ENCODE measurements at regions not wholly inside any gene's neighbourhood (a gene's known extent, or its start where the extent isn't known, plus 50 kb on each side); places are given as distances from the start of the nearest gene placed in this dataset.

- Histone ChIP-seq H3K9me3 (ENCODE audit: insufficient read depth, low read length) (no peaks in the 10 kb centered on the region), H2AFZ (ENCODE audit: low read depth, low read length) (no peak overlapping the region), H3K4me1 (ENCODE audit: low read length) (peaks cover under 1% of the 10 kb centered on the region; the same call in 1 of the 2 replicates), H3K27ac (ENCODE audit: low read length) (no peak overlapping the region), H4K20me1 (ENCODE audit: insufficient read depth, low read length) (no peaks in the 10 kb centered on the region), H3K79me2 (ENCODE audit: low read length) (no peaks in the 10 kb centered on the region), H3K36me3 (replicated peaks; ENCODE audit: low read depth, low read length) (no peaks in the 10 kb centered on the region), H3K27me3 (ENCODE audit: low read depth, low read length) (no peaks in the 10 kb centered on the region), H3K4me3 (ENCODE audit: low read length) (no peak overlapping the region), H3K4me2 (ENCODE audit: low read length) (no peak overlapping the region), H3K9ac (ENCODE audit: low read length) (no peak overlapping the region)
- TF ChIP-seq CTCF (IDR thresholded peaks at IDR 0.05; ENCODE audit: low read depth, low read length): no peak
- TF ChIP-seq EZH2phosphoT487 (IDR thresholded peaks at IDR 0.05; ENCODE audit: low read depth): no peak
These were observed 258.3 kb downstream of the CGGBP1 start for GRCh38 chr3:87800516-87800915.

- no peak overlapping the region for H3K4me3 ChIP-seq (ENCODE audit: low read length)
- no peak overlapping the region for H2AFZ ChIP-seq (ENCODE audit: low read depth, low read length)
- H3K9me3 ChIP-seq (ENCODE audit: insufficient read depth, low read length): no peaks in the 10 kb centered on the region
- H4K20me1 ChIP-seq (ENCODE audit: insufficient read depth, low read length): no peaks in the 10 kb centered on the region
- no peaks in the 10 kb centered on the region; the same call in 1 of the 2 replicates for H3K4me1 ChIP-seq (ENCODE audit: low read length)
- H3K27ac ChIP-seq (ENCODE audit: low read length): no peak overlapping the region
- no peaks in the 10 kb centered on the region for H3K79me2 ChIP-seq (ENCODE audit: low read length)
- H3K9ac ChIP-seq (ENCODE audit: low read length): no peak overlapping the region
- TF ChIP-seq CTCF (IDR thresholded peaks at IDR 0.05; ENCODE audit: low read depth, low read length) (no peak), EZH2phosphoT487 (IDR thresholded peaks at IDR 0.05; ENCODE audit: low read depth) (no peak)
- H3K4me2 ChIP-seq (ENCODE audit: low read length): no peak overlapping the region
- H3K36me3 ChIP-seq (replicated peaks; ENCODE audit: low read depth, low read length): no peaks in the 10 kb centered on the region
- H3K27me3 ChIP-seq (ENCODE audit: low read depth, low read length): no peaks in the 10 kb centered on the region
These were observed 260.2 kb downstream of the CGGBP1 start for GRCh38 chr3:87798567-87798947.

GRCh38 chr3:87797872-87798566 lies 260.8 kb downstream of the CGGBP1 start:
- no peak overlapping the region for H3K4me3 ChIP-seq (ENCODE audit: low read length)
- TF ChIP-seq EZH2phosphoT487 (IDR thresholded peaks at IDR 0.05; ENCODE audit: low read depth) (no peak), CTCF (IDR thresholded peaks at IDR 0.05; ENCODE audit: low read depth, low read length) (no peak)
- H3K79me2 ChIP-seq (ENCODE audit: low read length): no peaks in the 10 kb centered on the region
- no peaks in the 10 kb centered on the region for H3K9me3 ChIP-seq (ENCODE audit: insufficient read depth, low read length)
- H3K9ac ChIP-seq (ENCODE audit: low read length): no peak overlapping the region
- no peak overlapping the region for H2AFZ ChIP-seq (ENCODE audit: low read depth, low read length)
- H3K4me2 ChIP-seq (ENCODE audit: low read length): no peak overlapping the region
- no peaks in the 10 kb centered on the region for H4K20me1 ChIP-seq (ENCODE audit: insufficient read depth, low read length)
- no peaks in the 10 kb centered on the region for H3K27me3 ChIP-seq (ENCODE audit: low read depth, low read length)
- H3K36me3 ChIP-seq (replicated peaks; ENCODE audit: low read depth, low read length): no peaks in the 10 kb centered on the region
- no peak overlapping the region for H3K27ac ChIP-seq (ENCODE audit: low read length)
- no peaks in the 10 kb centered on the region for H3K4me1 ChIP-seq (ENCODE audit: low read length)

GRCh38 chr3:87796843-87797185 lies 262.0 kb downstream of the CGGBP1 start:
- Histone ChIP-seq H4K20me1 (ENCODE audit: insufficient read depth, low read length) (no peaks in the 10 kb centered on the region), H3K4me1 (ENCODE audit: low read length) (no peaks in the 10 kb centered on the region), H2AFZ (ENCODE audit: low read depth, low read length) (no peak overlapping the region), H3K4me2 (ENCODE audit: low read length) (no peak overlapping the region), H3K9ac (ENCODE audit: low read length) (no peak overlapping the region), H3K27ac (ENCODE audit: low read length) (no peak overlapping the region), H3K9me3 (ENCODE audit: insufficient read depth, low read length) (no peaks in the 10 kb centered on the region), H3K79me2 (ENCODE audit: low read length) (no peaks in the 10 kb centered on the region), H3K4me3 (ENCODE audit: low read length) (no peak overlapping the region), H3K36me3 (replicated peaks; ENCODE audit: low read depth, low read length) (no peaks in the 10 kb centered on the region), H3K27me3 (ENCODE audit: low read depth, low read length) (no peaks in the 10 kb centered on the region)
- no peak for TF ChIP-seq CTCF (IDR thresholded peaks at IDR 0.05; ENCODE audit: low read depth, low read length)
- TF ChIP-seq EZH2phosphoT487 (IDR thresholded peaks at IDR 0.05; ENCODE audit: low read depth): no peak

All from OCI-LY3 (cell line).